ENCODE measurements at regions not wholly inside any gene's neighbourhood (a gene's known extent, or its start where the extent isn't known, plus 50 kb on each side); places are given as distances from the start of the nearest gene placed in this dataset.

GRCh38 chr3:186467969-186468368, 76.2 kb downstream of the CRYGS start:
- H3K4me1 ChIP-seq (ENCODE audit: control insufficient read depth in 1 of 2, insufficient read depth in 2 of 2, low read length in 2 of 2): no peaks in the 10 kb centered on the region
- no peaks in the 10 kb centered on the region for H3K27me3 ChIP-seq (ENCODE audit: low read depth, low read length)
- H3K36me3 ChIP-seq (ENCODE audit: control insufficient read depth in 1 of 2, insufficient read depth in 2 of 2, low read length in 2 of 2): no peaks in the 10 kb centered on the region
- H3K9me3 ChIP-seq (ENCODE audit: control insufficient read depth in 1 of 2, low read length in 2 of 2): no peaks in the 10 kb centered on the region
- H3K4me3 ChIP-seq (ENCODE audit: low read depth in 1 of 2, low read length in 2 of 2): no peak overlapping the region
- no peak overlapping the region for H3K27ac ChIP-seq (ENCODE audit: low read length)

- Histone ChIP-seq H3K9me3 (ENCODE audit: control insufficient read depth in 1 of 2, low read length in 2 of 2) (no peaks in the 10 kb centered on the region), H3K4me1 (ENCODE audit: control insufficient read depth in 1 of 2, insufficient read depth in 2 of 2, low read length in 2 of 2) (no peaks in the 10 kb centered on the region), H3K4me3 (ENCODE audit: low read depth in 1 of 2, low read length in 2 of 2) (no peak overlapping the region), H3K36me3 (ENCODE audit: control insufficient read depth in 1 of 2, insufficient read depth in 2 of 2, low read length in 2 of 2) (no peaks in the 10 kb centered on the region), H3K27ac (ENCODE audit: low read length) (no peak overlapping the region), H3K27me3 (ENCODE audit: low read depth, low read length) (no peaks in the 10 kb centered on the region)
These were observed 77.7 kb downstream of the CRYGS start for GRCh38 chr3:186466391-186466974.

GRCh38 chr3:186465508-186465907, 78.7 kb downstream of the CRYGS start:
- no peaks in the 10 kb centered on the region for H3K27me3 ChIP-seq (ENCODE audit: low read depth, low read length)

GRCh38 chr3:186464424-186465093, 79.6 kb downstream of the CRYGS start:
- no peaks in the 10 kb centered on the region for H3K4me1 ChIP-seq (ENCODE audit: control insufficient read depth in 1 of 2, insufficient read depth in 2 of 2, low read length in 2 of 2)
- H3K4me3 ChIP-seq (ENCODE audit: low read depth in 1 of 2, low read length in 2 of 2): no peak overlapping the region
- no peaks in the 10 kb centered on the region for H3K9me3 ChIP-seq (ENCODE audit: control insufficient read depth in 1 of 2, low read length in 2 of 2)
- no peaks in the 10 kb centered on the region for H3K36me3 ChIP-seq (ENCODE audit: control insufficient read depth in 1 of 2, insufficient read depth in 2 of 2, low read length in 2 of 2)
- H3K27me3 ChIP-seq (ENCODE audit: low read depth, low read length): no peaks in the 10 kb centered on the region
- H3K27ac ChIP-seq (ENCODE audit: low read length): no peak overlapping the region

More at GRCh38 chr3:186465508-186465907, 78.7 kb downstream of the CRYGS start:
- Histone ChIP-seq H3K9me3 (ENCODE audit: control insufficient read depth in 1 of 2, low read length in 2 of 2) (no peaks in the 10 kb centered on the region), H3K4me1 (ENCODE audit: control insufficient read depth in 1 of 2, insufficient read depth in 2 of 2, low read length in 2 of 2) (no peaks in the 10 kb centered on the region), H3K27ac (ENCODE audit: low read length) (no peak overlapping the region), H3K4me3 (ENCODE audit: low read depth in 1 of 2, low read length in 2 of 2) (no peak overlapping the region), H3K36me3 (ENCODE audit: control insufficient read depth in 1 of 2, insufficient read depth in 2 of 2, low read length in 2 of 2) (no peaks in the 10 kb centered on the region)

GRCh38 chr3:186461141-186461540, 83.0 kb downstream of the CRYGS start:
- H3K4me3 ChIP-seq (ENCODE audit: low read depth in 1 of 2, low read length in 2 of 2): no peak overlapping the region
- H3K36me3 ChIP-seq (ENCODE audit: control insufficient read depth in 1 of 2, insufficient read depth in 2 of 2, low read length in 2 of 2): no peaks in the 10 kb centered on the region
- H3K9me3 ChIP-seq (ENCODE audit: control insufficient read depth in 1 of 2, low read length in 2 of 2): no peaks in the 10 kb centered on the region
- H3K27ac ChIP-seq (ENCODE audit: low read length): no peak overlapping the region
- H3K4me1 ChIP-seq (ENCODE audit: control insufficient read depth in 1 of 2, insufficient read depth in 2 of 2, low read length in 2 of 2): no peaks in the 10 kb centered on the region
- no peaks in the 10 kb centered on the region for H3K27me3 ChIP-seq (ENCODE audit: low read depth, low read length)

- H3K36me3 ChIP-seq (ENCODE audit: control insufficient read depth in 1 of 2, insufficient read depth in 2 of 2, low read length in 2 of 2): no peaks in the 10 kb centered on the region
- H3K27me3 ChIP-seq (ENCODE audit: low read depth, low read length): no peaks in the 10 kb centered on the region
- H3K9me3 ChIP-seq (ENCODE audit: control insufficient read depth in 1 of 2, low read length in 2 of 2): no peaks in the 10 kb centered on the region
- H3K4me3 ChIP-seq (ENCODE audit: low read depth in 1 of 2, low read length in 2 of 2): no peak overlapping the region
- no peaks in the 10 kb centered on the region for H3K4me1 ChIP-seq (ENCODE audit: control insufficient read depth in 1 of 2, insufficient read depth in 2 of 2, low read length in 2 of 2)
- no peak overlapping the region for H3K27ac ChIP-seq (ENCODE audit: low read length)
These were observed 85.1 kb downstream of the CRYGS start for GRCh38 chr3:186459108-186459467.

- Histone ChIP-seq H3K4me1 (ENCODE audit: control insufficient read depth in 1 of 2, insufficient read depth in 2 of 2, low read length in 2 of 2) (no peaks in the 10 kb centered on the region), H3K9me3 (ENCODE audit: control insufficient read depth in 1 of 2, low read length in 2 of 2) (no peaks in the 10 kb centered on the region), H3K27me3 (ENCODE audit: low read depth, low read length) (no peaks in the 10 kb centered on the region), H3K27ac (ENCODE audit: low read length) (no peak overlapping the region), H3K4me3 (ENCODE audit: low read depth in 1 of 2, low read length in 2 of 2) (no peak overlapping the region), H3K36me3 (ENCODE audit: control insufficient read depth in 1 of 2, insufficient read depth in 2 of 2, low read length in 2 of 2) (no peaks in the 10 kb centered on the region)
These were observed 85.7 kb downstream of the CRYGS start for GRCh38 chr3:186458306-186459107.

- Histone ChIP-seq H3K27ac (ENCODE audit: low read length) (no peak overlapping the region), H3K36me3 (ENCODE audit: control insufficient read depth in 1 of 2, insufficient read depth in 2 of 2, low read length in 2 of 2) (no peaks in the 10 kb centered on the region), H3K9me3 (ENCODE audit: control insufficient read depth in 1 of 2, low read length in 2 of 2) (no peaks in the 10 kb centered on the region), H3K4me3 (ENCODE audit: low read depth in 1 of 2, low read length in 2 of 2) (no peak overlapping the region), H3K27me3 (ENCODE audit: low read depth, low read length) (no peaks in the 10 kb centered on the region), H3K4me1 (ENCODE audit: control insufficient read depth in 1 of 2, insufficient read depth in 2 of 2, low read length in 2 of 2) (no peaks in the 10 kb centered on the region)
These were observed 86.9 kb downstream of the CRYGS start for GRCh38 chr3:186457236-186457635.

GRCh38 chr3:186456731-186457191, 87.4 kb downstream of the CRYGS start:
- no peaks in the 10 kb centered on the region for H3K9me3 ChIP-seq (ENCODE audit: control insufficient read depth in 1 of 2, low read length in 2 of 2)
- no peak overlapping the region for H3K4me3 ChIP-seq (ENCODE audit: low read depth in 1 of 2, low read length in 2 of 2)
- H3K36me3 ChIP-seq (ENCODE audit: control insufficient read depth in 1 of 2, insufficient read depth in 2 of 2, low read length in 2 of 2): no peaks in the 10 kb centered on the region
- no peaks in the 10 kb centered on the region for H3K27me3 ChIP-seq (ENCODE audit: low read depth, low read length)
- H3K4me1 ChIP-seq (ENCODE audit: control insufficient read depth in 1 of 2, insufficient read depth in 2 of 2, low read length in 2 of 2): no peaks in the 10 kb centered on the region
- H3K27ac ChIP-seq (ENCODE audit: low read length): no peak overlapping the region

- Histone ChIP-seq H3K4me3 (ENCODE audit: low read depth in 1 of 2, low read length in 2 of 2) (no peak overlapping the region), H3K27ac (ENCODE audit: low read length) (no peak overlapping the region), H3K9me3 (ENCODE audit: control insufficient read depth in 1 of 2, low read length in 2 of 2) (no peaks in the 10 kb centered on the region), H3K4me1 (ENCODE audit: control insufficient read depth in 1 of 2, insufficient read depth in 2 of 2, low read length in 2 of 2) (no peaks in the 10 kb centered on the region), H3K36me3 (ENCODE audit: control insufficient read depth in 1 of 2, insufficient read depth in 2 of 2, low read length in 2 of 2) (no peaks in the 10 kb centered on the region), H3K27me3 (ENCODE audit: low read depth, low read length) (no peaks in the 10 kb centered on the region)
These were observed 89.1 kb downstream of the CRYGS start for GRCh38 chr3:186454881-186455703.

- Histone ChIP-seq H3K27me3 (ENCODE audit: low read depth, low read length) (no peaks in the 10 kb centered on the region), H3K27ac (ENCODE audit: low read length) (no peak overlapping the region), H3K36me3 (ENCODE audit: control insufficient read depth in 1 of 2, insufficient read depth in 2 of 2, low read length in 2 of 2) (no peaks in the 10 kb centered on the region), H3K4me1 (ENCODE audit: control insufficient read depth in 1 of 2, insufficient read depth in 2 of 2, low read length in 2 of 2) (no peaks in the 10 kb centered on the region), H3K9me3 (ENCODE audit: control insufficient read depth in 1 of 2, low read length in 2 of 2) (no peaks in the 10 kb centered on the region), H3K4me3 (ENCODE audit: low read depth in 1 of 2, low read length in 2 of 2) (no peak overlapping the region)
These were observed 90.6 kb downstream of the CRYGS start for GRCh38 chr3:186453531-186453930.
